Cardiac fibroblast (primary cell): ENCODE measurements at regions not wholly inside any gene's neighbourhood (a gene's known extent, or its start where the extent isn't known, plus 50 kb on each side); places are given as distances from the start of the nearest gene placed in this dataset.
"Not testable (repeated sequence)": the region's sequence is repeated elsewhere in the genome, so short reads cannot be mapped to it uniquely, and the experiment has no call there.

Experiments
- DNase-seq, 2 donors: peaks; one replicate each; pipeline versions ENCODE4 v3.0.0 to v3.0.0-alpha.2; 2010; ENCODE audit warnings: low read depth in 2 of 2
- H3K4me3 ChIP-seq, 2 donors: replicated peaks in 1 of 2; 1 replicate in 1 of 2; 2 replicates in 1 of 2; pipeline ENCODE4 v1.5.1; 2011; ENCODE audit warnings: low read depth in 2 of 2, low read length in 2 of 2, mild to moderate bottlenecking in 2 of 2, moderate library complexity in 1 of 2
- TF ChIP-seq, protein P1 (sequence below): IDR thresholded peaks from one replicate; pipeline ENCODE4 v1.5.1; 2011; ENCODE audit warnings: low read depth, mild to moderate bottlenecking, low read length, inconsistent platforms

DNA sequence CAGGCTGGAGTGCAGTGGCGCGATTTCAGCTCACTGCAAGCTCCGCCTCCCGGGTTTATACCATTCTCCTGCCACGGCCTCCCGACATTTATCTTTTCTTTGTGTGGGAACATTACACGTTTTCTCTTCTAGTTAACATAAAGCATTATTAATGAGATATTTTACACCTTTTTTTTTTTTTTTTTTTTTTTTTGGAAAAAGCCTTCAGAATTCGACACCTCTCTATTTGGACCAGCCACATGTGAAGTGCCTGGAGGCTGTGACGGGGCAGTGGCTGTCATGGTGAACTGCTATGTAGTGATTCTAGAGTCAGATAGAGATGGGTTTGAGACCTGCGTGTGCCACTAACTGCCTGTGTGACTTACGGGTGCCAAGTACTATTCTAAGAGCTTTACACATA is 64.3 kb downstream of the SMIM38 start:
- H3K4me3 ChIP-seq = no peak overlapping the region
- TF ChIP-seq, protein P1, sequence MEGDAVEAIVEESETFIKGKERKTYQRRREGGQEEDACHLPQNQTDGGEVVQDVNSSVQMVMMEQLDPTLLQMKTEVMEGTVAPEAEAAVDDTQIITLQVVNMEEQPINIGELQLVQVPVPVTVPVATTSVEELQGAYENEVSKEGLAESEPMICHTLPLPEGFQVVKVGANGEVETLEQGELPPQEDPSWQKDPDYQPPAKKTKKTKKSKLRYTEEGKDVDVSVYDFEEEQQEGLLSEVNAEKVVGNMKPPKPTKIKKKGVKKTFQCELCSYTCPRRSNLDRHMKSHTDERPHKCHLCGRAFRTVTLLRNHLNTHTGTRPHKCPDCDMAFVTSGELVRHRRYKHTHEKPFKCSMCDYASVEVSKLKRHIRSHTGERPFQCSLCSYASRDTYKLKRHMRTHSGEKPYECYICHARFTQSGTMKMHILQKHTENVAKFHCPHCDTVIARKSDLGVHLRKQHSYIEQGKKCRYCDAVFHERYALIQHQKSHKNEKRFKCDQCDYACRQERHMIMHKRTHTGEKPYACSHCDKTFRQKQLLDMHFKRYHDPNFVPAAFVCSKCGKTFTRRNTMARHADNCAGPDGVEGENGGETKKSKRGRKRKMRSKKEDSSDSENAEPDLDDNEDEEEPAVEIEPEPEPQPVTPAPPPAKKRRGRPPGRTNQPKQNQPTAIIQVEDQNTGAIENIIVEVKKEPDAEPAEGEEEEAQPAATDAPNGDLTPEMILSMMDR = no peak
- DNase-seq = no peak

DNA sequence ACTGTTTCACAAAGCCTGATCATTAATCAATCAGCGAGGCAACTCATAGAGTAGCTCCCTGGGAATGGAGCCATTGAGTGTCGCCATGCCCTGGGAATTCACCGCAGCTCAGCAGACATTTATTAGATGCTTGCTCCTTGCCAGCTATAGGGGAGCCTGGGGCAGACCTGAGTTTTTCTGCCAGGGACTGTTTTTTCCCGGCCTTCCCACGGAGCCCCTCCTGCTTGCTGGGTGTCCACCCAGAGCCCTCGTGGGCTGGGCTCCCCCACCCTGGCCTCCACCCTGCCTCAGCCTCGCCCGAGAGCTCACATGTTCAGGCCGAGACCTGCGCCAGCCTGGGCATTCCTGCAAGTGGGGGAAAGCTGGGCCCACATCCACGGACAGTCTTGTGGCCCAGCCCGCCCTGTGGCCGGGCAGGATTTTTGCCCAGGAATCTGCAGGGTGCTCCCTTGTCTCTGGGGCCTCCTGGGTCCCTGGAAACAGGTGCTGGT is 64.9 kb downstream of the SMIM38 start:
- TF ChIP-seq, protein P1 = no peak
- no peak overlapping the region for H3K4me3 ChIP-seq
- no peak for DNase-seq

DNA sequence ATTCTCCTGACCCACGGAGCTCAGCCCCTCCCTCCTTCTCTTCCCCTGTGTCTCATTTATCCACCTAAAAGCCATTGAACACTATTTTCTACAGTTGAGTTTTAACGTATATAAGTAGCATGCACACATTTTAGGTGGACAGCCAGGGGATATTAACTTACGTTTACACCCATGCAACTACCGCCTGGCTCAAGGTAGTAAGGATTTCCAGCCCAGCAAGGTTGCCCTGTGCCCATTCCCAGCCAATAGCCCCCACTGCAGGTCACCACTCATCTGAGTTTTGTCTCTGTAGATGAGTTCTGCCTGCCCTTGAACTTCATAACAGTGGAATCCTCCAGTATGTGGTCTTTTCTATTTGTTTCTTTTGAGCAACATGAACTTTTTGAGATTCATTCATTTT is 65.4 kb downstream of the SMIM38 start:
- TF ChIP-seq, protein P1 = no peak
- DNase-seq = no peak

DNA sequence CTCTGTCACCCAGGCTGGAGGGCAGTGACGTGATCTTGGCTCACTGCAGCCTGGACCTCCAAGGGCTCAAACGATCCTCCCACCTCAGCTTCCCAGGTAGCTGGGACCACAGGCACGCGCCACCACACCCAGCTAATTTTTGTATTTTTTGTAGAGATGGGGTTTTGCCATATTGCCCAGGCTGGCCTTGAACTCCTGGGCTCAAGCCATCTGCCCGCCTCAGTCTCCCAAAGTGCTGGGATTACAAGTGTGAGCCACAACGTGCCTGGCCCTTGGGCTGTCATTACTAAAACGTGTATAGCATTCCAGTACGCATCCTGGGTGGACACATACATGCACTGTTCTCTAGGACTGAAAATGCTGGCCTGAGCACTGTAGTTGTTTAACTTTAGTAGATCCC is 65.9 kb downstream of the SMIM38 start:
- not testable (repeated sequence) for DNase-seq, H3K4me3 ChIP-seq

More for the DNA sequence above, 65.4 kb downstream of the SMIM38 start:
- no peak overlapping the region for H3K4me3 ChIP-seq

DNA sequence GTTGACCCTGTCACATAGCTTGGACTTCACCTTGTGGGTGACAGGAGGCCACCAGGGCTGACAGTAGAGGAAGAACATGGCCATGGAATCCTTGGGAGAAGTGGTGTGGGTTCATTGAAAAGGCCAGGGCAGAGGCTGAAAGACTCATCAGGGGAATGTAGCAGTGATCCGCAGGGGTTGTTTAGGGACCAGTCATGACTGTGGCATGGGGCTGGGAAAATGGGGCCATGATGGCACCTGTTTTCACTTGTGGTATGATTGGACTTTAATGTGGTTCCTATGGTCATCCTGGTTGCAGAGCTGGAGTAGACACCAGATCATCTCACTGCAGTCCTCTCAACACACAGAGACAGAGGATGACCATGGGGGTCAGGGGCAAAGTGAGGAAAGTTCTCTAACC is 66.7 kb upstream of the MYEOV start:
- H3K4me3 ChIP-seq = no peak overlapping the region
- TF ChIP-seq, protein P1 = no peak
- no peak for DNase-seq

DNA sequence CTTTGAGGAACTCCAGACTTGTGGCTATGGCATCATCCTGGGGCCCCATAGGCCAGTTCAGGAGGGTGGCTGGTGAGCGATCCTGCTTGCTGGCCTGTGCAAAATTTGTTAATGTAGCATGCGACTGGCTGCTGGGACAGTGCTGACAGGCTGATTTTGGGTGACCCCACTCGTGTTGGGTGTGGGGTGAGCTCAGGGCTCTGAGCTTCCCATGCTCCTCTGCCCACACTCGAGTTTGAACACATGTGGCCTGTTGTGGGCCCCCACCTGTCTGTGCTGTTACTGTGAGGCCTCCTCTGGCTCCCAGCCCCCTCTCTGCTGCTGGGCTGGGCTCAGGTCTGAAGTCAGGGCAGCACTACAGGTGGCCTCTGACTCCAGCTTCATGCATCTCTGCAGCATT is 64.4 kb upstream of the MYEOV start:
- no peak for DNase-seq
- TF ChIP-seq, protein P1 = no peak
- H3K4me3 ChIP-seq = no peak overlapping the region

DNA sequence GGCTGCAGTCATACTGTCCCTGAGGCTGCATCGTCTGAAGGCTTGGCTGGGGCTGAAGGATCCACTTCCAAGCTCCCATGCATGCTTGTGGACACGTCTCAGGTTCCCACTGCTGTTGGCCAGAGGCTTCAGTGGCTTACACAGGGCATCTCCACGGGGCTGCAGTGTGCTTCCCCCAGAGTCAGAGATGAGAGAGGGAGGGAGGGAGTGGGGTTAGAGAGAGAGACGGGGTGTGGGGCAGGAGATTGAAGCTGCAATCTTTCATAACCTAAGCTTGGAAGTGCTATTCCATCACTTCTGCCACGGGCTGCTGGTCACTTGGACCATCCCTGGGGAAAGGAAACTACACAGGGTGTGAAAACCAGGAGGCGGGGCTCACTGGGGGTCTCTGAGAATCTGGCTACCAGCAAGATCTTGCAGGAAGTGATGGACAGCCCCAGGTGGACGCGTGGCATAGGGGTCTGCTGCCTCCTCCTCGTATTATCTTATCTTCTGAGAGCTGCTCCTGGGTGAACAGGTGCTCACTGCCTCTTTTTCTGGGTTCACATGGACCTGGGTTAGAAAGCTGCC is 63.0 kb upstream of the MYEOV start:
- DNase-seq = no peak
- H3K4me3 ChIP-seq = no peak overlapping the region
- TF ChIP-seq, protein P1 = no peak
